ENCODE measurements at regions not wholly inside any gene's neighbourhood (a gene's known extent, or its start where the extent isn't known, plus 50 kb on each side); places are given as distances from the start of the nearest gene placed in this dataset.

GRCh38 chr11:10632483-10632882 lies 61.1 kb downstream of the IRAG1 start:
- TF ChIP-seq CTCF (IDR thresholded peaks at IDR 0.05; ENCODE audit: low read depth, low read length): no peak
- TF ChIP-seq EZH2phosphoT487 (IDR thresholded peaks at IDR 0.05; ENCODE audit: low read depth): no peak

All from OCI-LY3 (cell line).